Hepatocyte (in vitro differentiated cells): ENCODE measurements at regions not wholly inside any gene's neighbourhood (a gene's known extent, or its start where the extent isn't known, plus 50 kb on each side); places are given as distances from the start of the nearest gene placed in this dataset.

Experiments used
- DNase-seq: peaks from one replicate; pipeline ENCODE4 v3.0.0-alpha.2; 2016; ENCODE audit warnings: low spot score
- H2AFZ ChIP-seq: fragments of 200-600 bp; sonication (generic); 2 replicates; pipeline ENCODE4 v1.6.0; 2016; ENCODE audit warnings: antibody characterized with exemption, mild to moderate bottlenecking
- H3K27ac ChIP-seq: fragments of 200-600 bp; sonication (generic); 2 replicates; pipeline ENCODE4 v1.5.1; 2016; ENCODE audit warnings: mild to moderate bottlenecking
- H3K27me3 ChIP-seq: fragments of 200-600 bp; sonication (generic); 2 replicates; pipeline ENCODE4 v1.6.1; 2016
- H3K36me3 ChIP-seq: fragments of 200-600 bp; sonication (generic); replicated peaks from 2 replicates; pipeline ENCODE4 v1.5.1; 2016; ENCODE audit warnings: low read depth; ENCODE audit not compliant: insufficient read depth
- H3K4me1 ChIP-seq: fragments of 200-600 bp; sonication (generic); 2 replicates; pipeline ENCODE4 v1.5.1; 2016; ENCODE audit warnings: mild to moderate bottlenecking, moderate library complexity; ENCODE audit not compliant: insufficient read depth
- H3K4me2 ChIP-seq: fragments of 200-600 bp; sonication (generic); 2 replicates; pipeline ENCODE4 v1.6.0; 2016
- H3K4me3 ChIP-seq: fragments of 200-600 bp; sonication (generic); 2 replicates; pipeline ENCODE4 v1.5.1; 2016; ENCODE audit warnings: mild to moderate bottlenecking
- H3K79me2 ChIP-seq: fragments of 200-600 bp; sonication (generic); 2 replicates; pipeline ENCODE4 v1.6.0; 2017; ENCODE audit warnings: mild to moderate bottlenecking
- H3K9me2 ChIP-seq: fragments of 200-600 bp; sonication (generic); replicated peaks from 2 replicates; pipeline ENCODE4 v1.6.0; 2017; ENCODE audit warnings: mild to moderate bottlenecking; ENCODE audit not compliant: insufficient read depth
- H3K9me3 ChIP-seq: fragments of 200-600 bp; sonication (generic); 2 replicates; pipeline ENCODE4 v1.5.1; 2016; ENCODE audit warnings: low read depth, mild to moderate bottlenecking
- H4K20me1 ChIP-seq: fragments of 200-600 bp; sonication (generic); 2 replicates; pipeline ENCODE4 v1.6.0; 2016; ENCODE audit warnings: mild to moderate bottlenecking; ENCODE audit not compliant: insufficient read depth, poor library complexity, severe bottlenecking
- EZH2 ChIP-seq: fragments of 200-600 bp; sonication (generic); IDR thresholded peaks from 2 replicates; pipeline ENCODE4 v1.6.1; 2016; ENCODE audit warnings: antibody characterized with exemption, mild to moderate bottlenecking, borderline replicate concordance
- EZH2phosphoT487 ChIP-seq: fragments of 200-600 bp; sonication (generic); IDR thresholded peaks from one replicate; pipeline ENCODE4 v1.6.1; 2018; ENCODE audit warnings: antibody characterized with exemption, mild to moderate bottlenecking, low read depth, moderate library complexity; ENCODE audit not compliant: unreplicated experiment, severe bottlenecking
- WGBS: methylation state at CpG from one replicate; pipeline ENCODE4 v1.1.6; 2016; ENCODE audit warnings: low lambda C conversion rate; ENCODE audit errors: missing lambda C conversion rate; 5-methylcytosine and 5-hydroxymethylcytosine counted together
- TF ChIP-seq, protein P1 (sequence below): fragments of 200-600 bp; sonication (generic); IDR thresholded peaks from 2 replicates; pipeline ENCODE4 v1.5.1; 2016; ENCODE audit warnings: antibody characterized with exemption, mild to moderate bottlenecking; ENCODE audit not compliant: poor library complexity

DNA sequence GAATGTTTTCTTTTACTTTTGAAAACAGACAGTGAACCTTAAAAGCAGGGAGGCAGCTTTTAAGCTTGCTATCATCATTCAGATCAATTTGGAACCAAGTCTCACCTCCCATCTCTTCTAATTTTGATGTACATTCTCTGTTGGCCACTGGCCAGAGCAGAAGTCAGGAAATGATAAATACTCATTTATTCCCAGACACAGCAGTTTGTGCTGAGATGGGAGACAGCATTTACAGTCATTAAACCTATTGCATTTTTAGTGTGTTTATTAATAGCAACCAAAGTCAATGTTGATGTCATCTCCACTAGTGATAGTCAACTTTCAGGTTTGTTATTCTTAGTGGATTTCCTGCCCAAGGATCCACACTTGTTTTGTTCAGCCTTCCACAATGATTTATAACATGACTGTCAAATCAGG, 320.0 kb upstream of the ATP2B1 start:
- Histone ChIP-seq H3K79me2 (no peaks in the 10 kb centered on the region), H3K36me3 (no peaks in the 10 kb centered on the region), H3K9me3 (no peaks in the 10 kb centered on the region), H3K27ac (peak overlapping the region; percentile 14), H2AFZ (no peak overlapping the region), H3K4me1 (peaks cover 3% of the 10 kb centered on the region), H3K9me2 (no peaks in the 10 kb centered on the region), H3K27me3 (no peaks in the 10 kb centered on the region), H3K4me2 (peak overlapping the region; percentile 12), H4K20me1 (no peaks in the 10 kb centered on the region), H3K4me3 (no peak overlapping the region)
- no peak for DNase-seq
- no peak for TF ChIP-seq EZH2phosphoT487
- no peak for TF ChIP-seq EZH2
- TF ChIP-seq, protein P1, sequence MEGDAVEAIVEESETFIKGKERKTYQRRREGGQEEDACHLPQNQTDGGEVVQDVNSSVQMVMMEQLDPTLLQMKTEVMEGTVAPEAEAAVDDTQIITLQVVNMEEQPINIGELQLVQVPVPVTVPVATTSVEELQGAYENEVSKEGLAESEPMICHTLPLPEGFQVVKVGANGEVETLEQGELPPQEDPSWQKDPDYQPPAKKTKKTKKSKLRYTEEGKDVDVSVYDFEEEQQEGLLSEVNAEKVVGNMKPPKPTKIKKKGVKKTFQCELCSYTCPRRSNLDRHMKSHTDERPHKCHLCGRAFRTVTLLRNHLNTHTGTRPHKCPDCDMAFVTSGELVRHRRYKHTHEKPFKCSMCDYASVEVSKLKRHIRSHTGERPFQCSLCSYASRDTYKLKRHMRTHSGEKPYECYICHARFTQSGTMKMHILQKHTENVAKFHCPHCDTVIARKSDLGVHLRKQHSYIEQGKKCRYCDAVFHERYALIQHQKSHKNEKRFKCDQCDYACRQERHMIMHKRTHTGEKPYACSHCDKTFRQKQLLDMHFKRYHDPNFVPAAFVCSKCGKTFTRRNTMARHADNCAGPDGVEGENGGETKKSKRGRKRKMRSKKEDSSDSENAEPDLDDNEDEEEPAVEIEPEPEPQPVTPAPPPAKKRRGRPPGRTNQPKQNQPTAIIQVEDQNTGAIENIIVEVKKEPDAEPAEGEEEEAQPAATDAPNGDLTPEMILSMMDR = no peak

GRCh38 chr12:90027889-90028634, 319.4 kb upstream of the ATP2B1 start:
- Histone ChIP-seq H3K4me1 (peaks cover 3% of the 10 kb centered on the region), H3K27me3 (no peaks in the 10 kb centered on the region), H3K9me3 (no peaks in the 10 kb centered on the region), H2AFZ (no peak overlapping the region), H3K36me3 (no peaks in the 10 kb centered on the region), H3K4me3 (no peak overlapping the region), H3K27ac (peak overlapping the region; percentile 14), H3K9me2 (no peaks in the 10 kb centered on the region), H3K4me2 (peak overlapping the region; percentile 12), H3K79me2 (no peaks in the 10 kb centered on the region), H4K20me1 (no peaks in the 10 kb centered on the region)
- WGBS = 68% methylated on average over 5 of the region's 5 CpGs
- no peak for TF ChIP-seq EZH2
- TF ChIP-seq, protein P1 = no peak
- no peak for TF ChIP-seq EZH2phosphoT487
- no peak for DNase-seq

DNA sequence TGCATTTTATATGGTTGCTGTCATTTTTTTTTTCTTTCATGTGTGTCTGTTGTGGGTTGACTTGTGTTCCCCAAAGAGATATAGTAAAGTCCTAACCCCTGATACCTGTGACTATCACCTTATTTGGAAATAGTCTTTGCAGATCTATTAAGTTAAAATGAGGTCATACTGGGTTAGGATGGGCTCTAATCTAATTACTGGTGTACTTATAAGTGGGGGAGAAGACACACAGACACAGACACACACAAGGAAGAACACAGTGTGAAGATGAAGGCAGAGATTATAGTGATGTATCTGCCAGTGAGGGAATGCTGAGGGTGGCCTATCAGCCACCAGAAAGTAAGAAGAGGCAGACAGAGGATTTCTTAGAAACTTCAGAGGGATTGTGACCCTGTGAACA, 318.4 kb upstream of the ATP2B1 start:
- TF ChIP-seq, protein P1 = no peak
- no peak for TF ChIP-seq EZH2
- TF ChIP-seq EZH2phosphoT487 = no peak
- Histone ChIP-seq H3K4me2 (no peak overlapping the region), H3K27ac (no peak overlapping the region), H3K27me3 (no peaks in the 10 kb centered on the region), H3K36me3 (no peaks in the 10 kb centered on the region), H4K20me1 (no peaks in the 10 kb centered on the region), H3K9me2 (no peaks in the 10 kb centered on the region), H3K4me1 (peaks cover 3% of the 10 kb centered on the region), H3K9me3 (no peaks in the 10 kb centered on the region), H3K4me3 (no peak overlapping the region), H2AFZ (no peak overlapping the region), H3K79me2 (no peaks in the 10 kb centered on the region)
- DNase-seq = no peak

- Histone ChIP-seq H3K4me2 (no peak overlapping the region), H3K79me2 (no peaks in the 10 kb centered on the region), H3K27me3 (no peaks in the 10 kb centered on the region), H3K9me2 (no peaks in the 10 kb centered on the region), H3K9me3 (no peaks in the 10 kb centered on the region), H3K36me3 (no peaks in the 10 kb centered on the region), H2AFZ (no peak overlapping the region), H3K4me1 (peaks cover 6% of the 10 kb centered on the region), H4K20me1 (no peaks in the 10 kb centered on the region), H3K27ac (no peak overlapping the region), H3K4me3 (no peak overlapping the region)
- TF ChIP-seq, protein P1 = no peak
- no peak for TF ChIP-seq EZH2
- WGBS = 94% methylated on average over 9 of the region's 9 CpGs
- no peak for DNase-seq
These were observed 317.9 kb upstream of the ATP2B1 start for GRCh38 chr12:90026516-90026915.
